IMR-90 (cell line): ENCODE measurements at regions not wholly inside any gene's neighbourhood (a gene's known extent, or its start where the extent isn't known, plus 50 kb on each side); places are given as distances from the start of the nearest gene placed in this dataset.

Experiments
- ATAC-seq: fragments of 200-7000 bp; cut with Tn5 transposase; 2 replicates; pipeline ENCODE4 v1.9.1; 2020; ENCODE audit warnings: low read depth, mild to moderate bottlenecking, moderate library complexity
- BruUV-seq: library from RNA; stranded (reverse); fragments of 400-500 nt; replicated peaks from 2 replicates; lab custom pipeline; 2021; lab: Mats Ljungman, UMichigan
- CTCF ChIA-PET: fragments of 300-600 bp; formaldehyde crosslinking; extraction: SDS; loops from one replicate; lab custom pipeline; 2021; ENCODE audit warnings: antibody characterized with exemption; lab: Yijun Ruan, JAX
- POLR2A ChIA-PET: fragments of 300-600 bp; sonication (Branson Sonifier 250); formaldehyde crosslinking; loops from one replicate; lab custom pipeline; 2022; ENCODE audit warnings: antibody characterized with exemption; ENCODE audit not compliant: unreplicated experiment; lab: Charles Lee
- DNase-seq: peaks from one replicate; pipeline ENCODE4 v3.0.0; 2013
- H2AFZ ChIP-seq: replicated peaks from 2 replicates; pipeline ENCODE3; 2013; ENCODE audit warnings: low read length, mild to moderate bottlenecking; ENCODE audit not compliant: poor library complexity
- H2AK5ac ChIP-seq: 2 replicates; pipeline ENCODE4 v1.6.1; 2013; ENCODE audit warnings: low read depth, low read length, inconsistent platforms
- H2AK9ac ChIP-seq: replicated peaks from 2 replicates; pipeline ENCODE3; 2013; ENCODE audit warnings: mild to moderate bottlenecking, low read depth, low read length, moderate library complexity; ENCODE audit not compliant: poor library complexity
- H2BK120ac ChIP-seq: 2 replicates; pipeline ENCODE4 v1.6.1; 2013; ENCODE audit warnings: low read depth, low read length, inconsistent platforms
- H2BK15ac ChIP-seq: 3 replicates; pipeline ENCODE4 v1.6.1; 2013; ENCODE audit warnings: low read depth, low read length, inconsistent platforms
- H2BK20ac ChIP-seq: 2 replicates; pipeline ENCODE4 v1.6.1; 2013; ENCODE audit warnings: low read depth, mild to moderate bottlenecking, inconsistent platforms, low read length, moderate library complexity
- H2BK5ac ChIP-seq: 2 replicates; pipeline ENCODE4 v1.6.1; 2013; ENCODE audit warnings: mild to moderate bottlenecking, low read depth, low read length, inconsistent platforms; ENCODE audit not compliant: poor library complexity, severe bottlenecking
- H3K14ac ChIP-seq: replicated peaks from 2 replicates; pipeline ENCODE4 v1.6.1; 2013; ENCODE audit warnings: low read depth, low read length, inconsistent platforms
- H3K18ac ChIP-seq: 2 replicates; pipeline ENCODE4 v1.6.1; 2013; ENCODE audit warnings: low read depth, low read length, control low read depth
- H3K23ac ChIP-seq: 2 replicates; pipeline ENCODE4 v1.6.1; 2013; ENCODE audit warnings: low read depth, low read length, inconsistent platforms
- H3K27ac ChIP-seq: 2 replicates; pipeline ENCODE4 v1.5.1; 2013; ENCODE audit warnings: mild to moderate bottlenecking, control low read depth, low read length; ENCODE audit not compliant: insufficient read depth
- H3K27me3 ChIP-seq: 2 replicates; pipeline ENCODE4 v1.6.1; 2013; ENCODE audit warnings: low read length; ENCODE audit not compliant: control insufficient read depth, insufficient read depth
- H3K36me3 ChIP-seq: 2 replicates; pipeline ENCODE4 v1.6.1; 2013; ENCODE audit warnings: low read length, mixed read lengths; ENCODE audit not compliant: control insufficient read depth, insufficient read depth
- H3K4ac ChIP-seq: 2 replicates; pipeline ENCODE4 v1.6.1; 2013; ENCODE audit warnings: low read depth, low read length, inconsistent platforms
- H3K4me1 ChIP-seq: 2 replicates; pipeline ENCODE4 v1.6.1; 2013; ENCODE audit warnings: low read length, mixed read lengths; ENCODE audit not compliant: control insufficient read depth, insufficient read depth
- H3K4me2 ChIP-seq: 2 replicates; pipeline ENCODE4 v1.6.1; 2013; ENCODE audit warnings: low read depth, mild to moderate bottlenecking, control low read depth, low read length, moderate library complexity
- H3K4me3 ChIP-seq: 2 replicates; pipeline ENCODE4 v1.5.1; 2013; ENCODE audit warnings: low read depth, mild to moderate bottlenecking, control low read depth, low read length, moderate library complexity; ENCODE audit not compliant: insufficient read depth
- H3K56ac ChIP-seq: 2 replicates; pipeline ENCODE4 v1.6.1; 2013; ENCODE audit warnings: low read length, inconsistent platforms; ENCODE audit not compliant: insufficient read depth; ENCODE audit errors: extremely low read depth
- H3K79me1 ChIP-seq, 2 experiments: 2 replicates each; pipeline ENCODE4 v1.6.1; 2013; ENCODE audit warnings: low read length in 2 of 2, inconsistent platforms in 1 of 2, low read depth in 1 of 2
- H3K9ac ChIP-seq: 2 replicates; pipeline ENCODE4 v1.6.1; 2013; ENCODE audit warnings: low read depth, low read length, control low read depth
- H3K9me1 ChIP-seq: 2 replicates; pipeline ENCODE4 v1.6.1; 2013; ENCODE audit warnings: low read length, inconsistent platforms; ENCODE audit not compliant: insufficient read depth
- H3K9me3 ChIP-seq: 2 replicates; pipeline ENCODE4 v1.6.1; 2013; ENCODE audit warnings: low read length; ENCODE audit not compliant: control insufficient read depth, insufficient read depth
- H4K20me1 ChIP-seq: 2 replicates; pipeline ENCODE4 v1.6.1; 2013; ENCODE audit warnings: low read length, inconsistent platforms; ENCODE audit not compliant: insufficient read depth
- H4K5ac ChIP-seq: 2 replicates; pipeline ENCODE4 v1.6.1; 2013; ENCODE audit warnings: mild to moderate bottlenecking, low read depth, low read length, control low read depth
- H4K8ac ChIP-seq, 2 experiments: 2 replicates each; pipeline ENCODE4 v1.6.1; 2013; ENCODE audit warnings: low read depth in 2 of 2, low read length in 2 of 2, control low read depth in 1 of 2, inconsistent platforms in 1 of 2
- H4K91ac ChIP-seq: 2 replicates; pipeline ENCODE4 v1.6.1; 2013; ENCODE audit warnings: low read depth, low read length, inconsistent platforms; ENCODE audit not compliant: insufficient read depth
- CTCF ChIP-seq: conservative IDR thresholded peaks from 2 replicates; pipeline ENCODE4 v1.5.1; 2012; ENCODE audit warnings: mild to moderate bottlenecking, low read depth, low read length, improper control_type of control experiment
- FOS ChIP-seq: fragments of 150-350 bp; IDR thresholded peaks from 2 replicates; pipeline ENCODE4 v1.6.1; 2016; ENCODE audit warnings: low read depth, low read length
- MAFK ChIP-seq: IDR thresholded peaks from 2 replicates; pipeline ENCODE4 v1.6.1; 2012; ENCODE audit warnings: low read depth, low read length, improper control_type of control experiment
- MXI1 ChIP-seq: IDR thresholded peaks from 2 replicates; pipeline ENCODE4 v1.6.1; 2012; ENCODE audit warnings: low read depth, mild to moderate bottlenecking, low read length, moderate library complexity, borderline replicate concordance
- RAD21 ChIP-seq: IDR thresholded peaks from 2 replicates; pipeline ENCODE4 v1.6.1; 2012; ENCODE audit warnings: low read length, improper control_type of control experiment
- WGBS, 2 experiments: methylation state at CpG; one replicate each; pipeline versions ENCODE4 v1.1.5 to v1.1.7; 2013; ENCODE audit warnings: missing lambda C conversion rate in 2 of 2; ENCODE audit not compliant: insufficient read length in 1 of 2; ENCODE audit errors: extremely low coverage in 2 of 2; 5-methylcytosine and 5-hydroxymethylcytosine counted together
- dilution Hi-C: fragments of 300-500 bp; cut with HindIII; formaldehyde crosslinking; loops from one replicate; pipeline ENCODE4 v1.14.3; 2018; ENCODE audit warnings: low sequenced_read_pairs; ENCODE audit not compliant: unreplicated experiment
- in situ Hi-C: fragments of 300-500 bp; cut with MboI; formaldehyde crosslinking; loops from 3 replicates; pipeline ENCODE4 v1.14.3; 2019; ENCODE audit warnings: low sequenced_read_pairs, inconsistent platforms, mixed read lengths
- intact Hi-C: fragments of 100-400 bp; cut with micrococcal nuclease; formaldehyde crosslinking; loops from 2 replicates; pipeline ENCODE4 v1.10.0; 2022

DNA sequence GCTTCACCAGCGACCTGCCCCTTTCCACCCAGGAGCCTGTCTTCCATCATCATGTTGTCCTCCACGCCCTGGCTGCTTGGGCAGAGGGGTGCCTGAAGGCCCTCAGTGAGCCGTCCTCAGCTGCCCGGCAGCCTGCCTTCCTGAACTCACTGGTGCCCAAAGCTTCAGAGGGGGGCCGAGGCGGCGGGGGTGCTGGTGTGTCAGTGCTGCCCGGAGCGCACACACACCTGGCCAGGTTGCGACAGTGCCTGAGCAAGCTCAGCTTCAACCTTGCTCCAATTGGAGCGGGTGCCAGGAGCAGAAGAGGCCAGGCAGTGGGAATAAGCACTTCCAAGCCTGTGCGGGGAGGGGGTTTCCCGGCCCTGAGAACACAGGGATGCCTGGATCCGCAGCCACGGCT, 566.3 kb downstream of the INHBA start:
- no peak overlapping the region for H3K4ac ChIP-seq
- no peak overlapping the region; the same call in 1 of the 2 replicates for H2AK5ac ChIP-seq
- H3K79me1 ChIP-seq = no peaks in the 10 kb centered on the region
- H2BK5ac ChIP-seq = no peak overlapping the region
- ATAC-seq (no peak), DNase-seq (no peak)
- no peak overlapping the region for H3K56ac ChIP-seq
- no peaks in the 10 kb centered on the region for H4K20me1 ChIP-seq
- no peak overlapping the region for H4K8ac ChIP-seq
- no peak overlapping the region for H2BK20ac ChIP-seq
- TF ChIP-seq CTCF (no peak), MXI1 (no peak), RAD21 (no peak), FOS (no peak), MAFK (no peak)
- H2BK15ac ChIP-seq = no peak overlapping the region
- intact Hi-C loops (loop anchor here (10.0 kb wide), 1 partner anchor 62 kb away; no protein-coding TSS in a partner anchor), in situ Hi-C loops (no loop called here), dilution Hi-C loops (no loop called here)
- peaks cover 17% of the 10 kb centered on the region for H3K9me1 ChIP-seq
- ChIA-PET CTCF (no interaction called here), POLR2A (no interaction called here)
- no peak overlapping the region for H2AFZ ChIP-seq
- H3K9me3 ChIP-seq = no peaks in the 10 kb centered on the region; the same call in 1 of the 2 replicates
- H3K9ac ChIP-seq = no peak overlapping the region
- no peak overlapping the region for H4K5ac ChIP-seq
- peaks cover 9% of the 10 kb centered on the region for H3K4me1 ChIP-seq
- H3K4me3 ChIP-seq = no peak overlapping the region
- H3K18ac ChIP-seq = no peak overlapping the region
- H3K23ac ChIP-seq = no peak overlapping the region
- WGBS, 2 experiments = 95% methylated on average over 11 of the region's 15 CpGs; no CpG with 5 or more reads in 1 of the 2 experiments
- no peak overlapping the region for H2BK120ac ChIP-seq
- no peak overlapping the region for H3K27ac ChIP-seq
- no peak overlapping the region for H3K14ac ChIP-seq
- no peak overlapping the region for H4K91ac ChIP-seq
- no peak overlapping the region for H3K4me2 ChIP-seq
- no peak overlapping the region for H2AK9ac ChIP-seq
- no TSS peak for BruUV-seq
- no peaks in the 10 kb centered on the region for H3K36me3 ChIP-seq
- H3K27me3 ChIP-seq = no peaks in the 10 kb centered on the region
